ENCODE measurements at regions not wholly inside any gene's neighbourhood (a gene's known extent, or its start where the extent isn't known, plus 50 kb on each side); places are given as distances from the start of the nearest gene placed in this dataset.
"Not testable (repeated sequence)": the region's sequence is repeated elsewhere in the genome, so short reads cannot be mapped to it uniquely, and the experiment has no call there.

- Mint-ChIP-seq H3K9me3 (peaks cover 23% of the 10 kb centered on the region), H3K27me3 (no peaks in the 10 kb centered on the region), H3K4me1 (ENCODE audit: low read depth) (no peaks in the 10 kb centered on the region), H3K27ac (no peak overlapping the region), H3K36me3 (ENCODE audit: low read depth) (no peaks in the 10 kb centered on the region), H3K4me3 (no peak overlapping the region)
- no peak for DNase-seq
These were observed 592.9 kb downstream of the TRIML1 start for GRCh38 chr4:188732131-188732530.

GRCh38 chr4:188735082-188735481 lies 595.8 kb downstream of the TRIML1 start:
- Mint-ChIP-seq H3K27me3 (no peaks in the 10 kb centered on the region), H3K27ac (no peak overlapping the region), H3K4me3 (no peak overlapping the region), H3K9me3 (peaks cover 26% of the 10 kb centered on the region), H3K4me1 (ENCODE audit: low read depth) (no peaks in the 10 kb centered on the region), H3K36me3 (ENCODE audit: low read depth) (no peaks in the 10 kb centered on the region)
- no peak for DNase-seq

GRCh38 chr4:188737251-188738002 lies 598.2 kb downstream of the TRIML1 start:
- Mint-ChIP-seq H3K36me3 (ENCODE audit: low read depth) (no peaks in the 10 kb centered on the region), H3K4me3 (no peak overlapping the region), H3K27ac (no peak overlapping the region), H3K9me3 (peaks cover 21% of the 10 kb centered on the region), H3K27me3 (no peaks in the 10 kb centered on the region), H3K4me1 (ENCODE audit: low read depth) (no peaks in the 10 kb centered on the region)
- DNase-seq: no peak

- not testable (repeated sequence) for H3K27me3 Mint-ChIP-seq; H3K4me3 Mint-ChIP-seq; H3K36me3 Mint-ChIP-seq (ENCODE audit: low read depth); H3K27ac Mint-ChIP-seq; H3K4me1 Mint-ChIP-seq (ENCODE audit: low read depth)
- peak; percentile 32 for DNase-seq
- peaks cover 25% of the 10 kb centered on the region for H3K9me3 Mint-ChIP-seq
These were observed 599.0 kb downstream of the TRIML1 start for GRCh38 chr4:188738290-188738689.

GRCh38 chr4:188740172-188740571 lies 600.9 kb downstream of the TRIML1 start:
- H3K4me1 Mint-ChIP-seq (ENCODE audit: low read depth); H3K4me3 Mint-ChIP-seq; H3K27ac Mint-ChIP-seq; H3K36me3 Mint-ChIP-seq (ENCODE audit: low read depth); DNase-seq; H3K27me3 Mint-ChIP-seq: not testable (repeated sequence)
- H3K9me3 Mint-ChIP-seq: peaks cover 22% of the 10 kb centered on the region

- H3K36me3 Mint-ChIP-seq (ENCODE audit: low read depth); H3K4me1 Mint-ChIP-seq (ENCODE audit: low read depth); H3K4me3 Mint-ChIP-seq; H3K27me3 Mint-ChIP-seq; H3K27ac Mint-ChIP-seq; DNase-seq: not testable (repeated sequence)
- H3K9me3 Mint-ChIP-seq: peaks cover 23% of the 10 kb centered on the region
These were observed 601.5 kb downstream of the TRIML1 start for GRCh38 chr4:188740791-188741190.

- H3K4me1 Mint-ChIP-seq (ENCODE audit: low read depth): no peaks in the 10 kb centered on the region
- H3K9me3 Mint-ChIP-seq: peaks cover 14% of the 10 kb centered on the region
- H3K4me3 Mint-ChIP-seq: no peak overlapping the region
- DNase-seq: no peak
- no peak overlapping the region for H3K27ac Mint-ChIP-seq
- no peaks in the 10 kb centered on the region for H3K27me3 Mint-ChIP-seq
- H3K36me3 Mint-ChIP-seq (ENCODE audit: low read depth): no peaks in the 10 kb centered on the region
These were observed 615.2 kb downstream of the TRIML1 start for GRCh38 chr4:188754372-188755002.

GRCh38 chr4:188767496-188767895 lies 628.3 kb downstream of the TRIML1 start:
- Mint-ChIP-seq H3K9me3 (peaks cover 26% of the 10 kb centered on the region), H3K27me3 (no peaks in the 10 kb centered on the region), H3K4me3 (no peak overlapping the region), H3K27ac (no peak overlapping the region), H3K4me1 (ENCODE audit: low read depth) (no peaks in the 10 kb centered on the region), H3K36me3 (ENCODE audit: low read depth) (no peaks in the 10 kb centered on the region)
- no peak for DNase-seq

- H3K4me3 Mint-ChIP-seq: no peak overlapping the region
- H3K27ac Mint-ChIP-seq: no peak overlapping the region
- no peak for DNase-seq
- peaks cover 24% of the 10 kb centered on the region for H3K9me3 Mint-ChIP-seq
- H3K4me1 Mint-ChIP-seq (ENCODE audit: low read depth): no peaks in the 10 kb centered on the region
- no peaks in the 10 kb centered on the region for H3K36me3 Mint-ChIP-seq (ENCODE audit: low read depth)
- no peaks in the 10 kb centered on the region for H3K27me3 Mint-ChIP-seq
These were observed 639.7 kb downstream of the TRIML1 start for GRCh38 chr4:188778905-188779304.

- Mint-ChIP-seq H3K9me3 (peaks cover 18% of the 10 kb centered on the region), H3K27ac (no peak overlapping the region), H3K4me1 (ENCODE audit: low read depth) (no peaks in the 10 kb centered on the region), H3K36me3 (ENCODE audit: low read depth) (no peaks in the 10 kb centered on the region), H3K27me3 (no peaks in the 10 kb centered on the region), H3K4me3 (no peak overlapping the region)
- DNase-seq: no peak
These were observed 640.3 kb downstream of the TRIML1 start for GRCh38 chr4:188779581-188779980.

GRCh38 chr4:188780028-188780427 lies 640.8 kb downstream of the TRIML1 start:
- Mint-ChIP-seq H3K27me3 (no peaks in the 10 kb centered on the region), H3K36me3 (ENCODE audit: low read depth) (no peaks in the 10 kb centered on the region), H3K27ac (no peak overlapping the region), H3K4me1 (ENCODE audit: low read depth) (no peaks in the 10 kb centered on the region), H3K4me3 (no peak overlapping the region), H3K9me3 (peaks cover 15% of the 10 kb centered on the region)
- no peak for DNase-seq

GRCh38 chr4:188780686-188781085 lies 641.4 kb downstream of the TRIML1 start:
- no peak overlapping the region for H3K27ac Mint-ChIP-seq
- H3K4me1 Mint-ChIP-seq (ENCODE audit: low read depth): no peaks in the 10 kb centered on the region
- peaks cover 15% of the 10 kb centered on the region for H3K9me3 Mint-ChIP-seq
- no peaks in the 10 kb centered on the region for H3K27me3 Mint-ChIP-seq
- no peak for DNase-seq
- H3K36me3 Mint-ChIP-seq (ENCODE audit: low read depth): no peaks in the 10 kb centered on the region
- no peak overlapping the region for H3K4me3 Mint-ChIP-seq

- DNase-seq: no peak
- Mint-ChIP-seq H3K4me1 (ENCODE audit: low read depth) (no peaks in the 10 kb centered on the region), H3K36me3 (ENCODE audit: low read depth) (no peaks in the 10 kb centered on the region), H3K4me3 (no peak overlapping the region), H3K27ac (no peak overlapping the region), H3K27me3 (no peaks in the 10 kb centered on the region), H3K9me3 (peaks cover 15% of the 10 kb centered on the region)
These were observed 642.4 kb downstream of the TRIML1 start for GRCh38 chr4:188781655-188782054.

- H3K9me3 Mint-ChIP-seq: peaks cover 11% of the 10 kb centered on the region
- no peaks in the 10 kb centered on the region for H3K27me3 Mint-ChIP-seq
- no peak overlapping the region for H3K27ac Mint-ChIP-seq
- no peak overlapping the region for H3K4me3 Mint-ChIP-seq
- no peaks in the 10 kb centered on the region for H3K4me1 Mint-ChIP-seq (ENCODE audit: low read depth)
- no peaks in the 10 kb centered on the region for H3K36me3 Mint-ChIP-seq (ENCODE audit: low read depth)
- DNase-seq: no peak
These were observed 643.9 kb downstream of the TRIML1 start for GRCh38 chr4:188783175-188783574.

- H3K36me3 Mint-ChIP-seq (ENCODE audit: low read depth): no peaks in the 10 kb centered on the region
- H3K27me3 Mint-ChIP-seq: no peaks in the 10 kb centered on the region
- H3K4me1 Mint-ChIP-seq (ENCODE audit: low read depth): no peaks in the 10 kb centered on the region
- H3K4me3 Mint-ChIP-seq: no peak overlapping the region
- H3K27ac Mint-ChIP-seq: no peak overlapping the region
- peaks cover 9% of the 10 kb centered on the region for H3K9me3 Mint-ChIP-seq
- no peak for DNase-seq
These were observed 644.4 kb downstream of the TRIML1 start for GRCh38 chr4:188783606-188784160.

Measured in activated T-cell treated with anti-CD3 and anti-CD28 coated beads, Interleukin-2, amount 50 U/mL, for 24 hours (primary cell).